A549 (cell line): ENCODE measurements at regions not wholly inside any gene's neighbourhood (a gene's known extent, or its start where the extent isn't known, plus 50 kb on each side); places are given as distances from the start of the nearest gene placed in this dataset.
"Not testable (repeated sequence)": the region's sequence is repeated elsewhere in the genome, so short reads cannot be mapped to it uniquely, and the experiment has no call there.

Source experiments
- ATAC-seq, 2 experiments: fragments of 200-7000 bp in 1 of 2; fragments of >200 bp in 1 of 2; cut with Nextera tagmentation in 1 of 2; cut with Tn5 transposase in 1 of 2; 3 replicates each; pipeline versions ENCODE4 v1.8.0 to v1.9.1; 2018 to 2020; ENCODE audit warnings: mild to moderate bottlenecking in 1 of 2, moderate library complexity in 1 of 2
- CTCF ChIA-PET: fragments of 300-600 bp; sonication (Branson Sonifier 250); formaldehyde crosslinking; extraction: SDS; loops from one replicate; lab custom pipeline; 2021; ENCODE audit warnings: antibody characterized with exemption, inconsistent platforms; lab: Yijun Ruan, JAX
- POLR2A ChIA-PET: fragments of 350-600 bp; formaldehyde crosslinking; extraction: SDS; loops from one replicate; lab custom pipeline; 2021; ENCODE audit warnings: antibody characterized with exemption, inconsistent platforms; lab: Yijun Ruan, JAX
- DNase-seq, 2 experiments: peaks; one replicate each; pipeline versions ENCODE4 v3.0.0 to v3.0.0-alpha.2; 2011 to 2016; ENCODE audit warnings: low read depth in 1 of 2, low spot score in 1 of 2
- FAIRE-seq: peaks from 2 replicates; lab custom pipeline; 2011; peaks lifted over from hg19 to GRCh38; lab: Jason Lieb, UNC
- H3K27ac ChIP-seq, 2 experiments: fragments of >200 bp; sonication (Bioruptor Twin); formaldehyde crosslinking; 3 replicates each; pipeline ENCODE4 v1.5.1; 2016 to 2017
- H3K4me1 ChIP-seq: fragments of >200 bp; sonication (Bioruptor Twin); formaldehyde crosslinking; 3 replicates; pipeline ENCODE4 v1.6.1; 2016
- H3K4me2 ChIP-seq: fragments of >200 bp; sonication (Bioruptor Twin); formaldehyde crosslinking; 3 replicates; pipeline ENCODE4 v1.6.1; 2016
- H3K4me3 ChIP-seq: fragments of >200 bp; sonication (Bioruptor Twin); formaldehyde crosslinking; 3 replicates; pipeline ENCODE4 v1.5.1; 2016
- H3K9me3 ChIP-seq: fragments of >200 bp; sonication (Bioruptor Twin); formaldehyde crosslinking; 3 replicates; pipeline ENCODE4 v1.6.1; 2016
- BHLHE40 ChIP-seq: IDR thresholded peaks from 2 replicates; pipeline ENCODE4 v1.6.1; 2012; ENCODE audit warnings: low read depth, low read length, inconsistent platforms
- CTCF ChIP-seq: fragments of >200 bp; sonication (Bioruptor Twin); formaldehyde crosslinking; IDR thresholded peaks from 3 replicates; pipeline ENCODE4 v1.5.1; 2016
- E2F6 ChIP-seq: IDR thresholded peaks from 2 replicates; pipeline ENCODE4 v1.6.1; 2012; ENCODE audit warnings: low read depth, borderline replicate concordance
- ESRRA ChIP-seq: fragments of 150-350 bp; IDR thresholded peaks from 2 replicates; pipeline ENCODE4 v1.6.1; 2014; ENCODE audit warnings: mild to moderate bottlenecking, low read length, borderline replicate concordance
- FOXS1 ChIP-seq: fragments of 250-450 bp; sonication (Bioruptor Pico); IDR thresholded peaks from 2 replicates; pipeline ENCODE4 v1.5.0; 2020; ENCODE audit warnings: mild to moderate bottlenecking, moderate library complexity
- GATA3 ChIP-seq: IDR thresholded peaks from 2 replicates; pipeline ENCODE4 v1.6.1; 2012; ENCODE audit warnings: borderline replicate concordance
- HOXA7 ChIP-seq: fragments of 250-450 bp; sonication (Bioruptor Pico); IDR thresholded peaks from 2 replicates; pipeline ENCODE4 v1.5.0; 2020; ENCODE audit warnings: mild to moderate bottlenecking, moderate library complexity
- JUN ChIP-seq, 2 experiments: fragments of >200 bp; sonication (Bioruptor Twin); formaldehyde crosslinking; IDR thresholded peaks; 2 replicates in 1 of 2; 3 replicates in 1 of 2; pipeline ENCODE4 v1.6.1; 2016 to 2017
- KDM1A ChIP-seq: fragments of 200-600 bp; sonication (generic); IDR thresholded peaks from 2 replicates; pipeline ENCODE4 v1.6.1; 2016; ENCODE audit warnings: low read depth, mild to moderate bottlenecking
- KDM5A ChIP-seq: fragments of 200-600 bp; sonication (generic); IDR thresholded peaks from 2 replicates; pipeline ENCODE4 v1.6.1; 2016; ENCODE audit warnings: antibody characterized with exemption, mild to moderate bottlenecking
- MAZ ChIP-seq: fragments of 150-350 bp; IDR thresholded peaks from 2 replicates; pipeline ENCODE4 v1.6.1; 2014; ENCODE audit warnings: antibody characterized with exemption, low read depth, low read length, borderline replicate concordance
- MYC ChIP-seq: IDR thresholded peaks from 2 replicates; pipeline ENCODE4 v1.6.1; 2012; ENCODE audit warnings: mild to moderate bottlenecking, inconsistent platforms, low read length, improper control_type of control experiment, borderline replicate concordance
- NFE2L2 ChIP-seq: fragments of 150-350 bp; conservative IDR thresholded peaks from 2 replicates; pipeline ENCODE4 v1.6.1; 2014; ENCODE audit warnings: low read length
- NPAS2 ChIP-seq: fragments of 250-450 bp; sonication (Bioruptor Pico); IDR thresholded peaks from 2 replicates; pipeline ENCODE4 v1.8.0; 2022; ENCODE audit warnings: mild to moderate bottlenecking, moderate library complexity, borderline replicate concordance
- NR3C1 ChIP-seq: fragments of >200 bp; sonication (Bioruptor Twin); formaldehyde crosslinking; IDR thresholded peaks from 3 replicates; pipeline ENCODE4 v1.6.1; 2017
- PBX3 ChIP-seq: IDR thresholded peaks from 2 replicates; pipeline ENCODE4 v1.6.1; 2012
- PHF8 ChIP-seq: fragments of 200-600 bp; sonication (generic); IDR thresholded peaks from 2 replicates; pipeline ENCODE4 v1.6.1; 2016; ENCODE audit warnings: low read depth, mild to moderate bottlenecking, antibody characterized with exemption, moderate library complexity, borderline replicate concordance
- RAD21 ChIP-seq, 2 experiments: fragments of >200 bp in 1 of 2; sonication (Bioruptor Twin) in 1 of 2; formaldehyde crosslinking in 1 of 2; IDR thresholded peaks in 1 of 2; conservative IDR thresholded peaks in 1 of 2; 2 replicates in 1 of 2; 3 replicates in 1 of 2; pipeline ENCODE4 v1.6.1; 2012 to 2018; ENCODE audit warnings: inconsistent platforms in 1 of 2
- RCOR1 ChIP-seq: fragments of 150-350 bp; IDR thresholded peaks from 2 replicates; pipeline ENCODE4 v1.6.1; 2014; ENCODE audit warnings: antibody characterized with exemption, low read length, low read depth
- RNF2 ChIP-seq: fragments of 200-600 bp; sonication (generic); IDR thresholded peaks from 2 replicates; pipeline ENCODE4 v1.6.1; 2016; ENCODE audit warnings: low read depth, mild to moderate bottlenecking, antibody characterized with exemption, moderate library complexity, borderline replicate concordance
- SREBF2 ChIP-seq: fragments of 450-650 bp; IDR thresholded peaks from 2 replicates; pipeline ENCODE4 v1.6.1; 2014; ENCODE audit warnings: mild to moderate bottlenecking, moderate library complexity
- TFCP2L1 ChIP-seq: fragments of 250-450 bp; sonication (Bioruptor Pico); IDR thresholded peaks from 2 replicates; pipeline ENCODE4 v1.5.0; 2021; ENCODE audit warnings: mild to moderate bottlenecking
- USF2 ChIP-seq: fragments of 450-650 bp; IDR thresholded peaks from 2 replicates; pipeline ENCODE4 v1.6.1; 2014; ENCODE audit warnings: antibody characterized with exemption
- ZC3H11A ChIP-seq: fragments of 450-650 bp; IDR thresholded peaks from 2 replicates; pipeline ENCODE4 v1.6.1; 2014; ENCODE audit warnings: antibody characterized with exemption, mild to moderate bottlenecking
- ZFP36 ChIP-seq: fragments of 450-650 bp; IDR thresholded peaks from 2 replicates; pipeline ENCODE4 v1.6.1; 2014; ENCODE audit warnings: borderline replicate concordance; ENCODE audit not compliant: partially characterized antibody
- ZNF302 ChIP-seq: fragments of 250-450 bp; sonication (Bioruptor Pico); IDR thresholded peaks from 2 replicates; pipeline ENCODE4 v1.9.0; 2021; ENCODE audit warnings: inconsistent platforms, mild to moderate bottlenecking, moderate library complexity
- WGBS: methylation state at CpG from one replicate; pipeline ENCODE4 v1.1.6; 2017; ENCODE audit errors: missing lambda C conversion rate; 5-methylcytosine and 5-hydroxymethylcytosine counted together

- H3K4me3 ChIP-seq, result no peak overlapping the region
- ATAC-seq (no peak), FAIRE-seq (no peak), DNase-seq (no peak)
- CTCF ChIA-PET, result interaction anchor here (0.5 kb wide), 1 partner anchor 338 kb away, joined by 3 read pairs; no protein-coding TSS in a partner anchor
- WGBS, result 47% methylated on average over 6 of the region's 7 CpGs
- no peaks in the 10 kb centered on the region for H3K9me3 ChIP-seq
- no peak overlapping the region for H3K27ac ChIP-seq
- POLR2A ChIA-PET, result no interaction called here
- no peak for TF ChIP-seq RCOR1
- TF ChIP-seq MYC, result no peak
- no peak for TF ChIP-seq CTCF
- no peak for TF ChIP-seq FOXS1 (CRISPR knock-in tag)
- TF ChIP-seq SREBF2, result no peak
- TF ChIP-seq JUN (IDR thresholded peaks at IDR 0.05), result no peak
- TF ChIP-seq PHF8, result no peak
- no peak for TF ChIP-seq PBX3
- no peak for TF ChIP-seq HOXA7
- no peak for TF ChIP-seq ZFP36
- TF ChIP-seq KDM5A, result no peak
- TF ChIP-seq E2F6, result no peak
- H3K4me1 ChIP-seq, result no peaks in the 10 kb centered on the region
- H3K4me2 ChIP-seq, result no peak overlapping the region
These were observed 134.8 kb downstream of the ADCYAP1 start for GRCh38 chr18:1039421-1039820.

GRCh38 chr18:1043039-1043438, 138.4 kb downstream of the ADCYAP1 start:
- DNase-seq, H3K4me3 ChIP-seq, H3K9me3 ChIP-seq, H3K4me1 ChIP-seq, CTCF ChIA-PET, H3K4me2 ChIP-seq, H3K27ac ChIP-seq, POLR2A ChIA-PET, FAIRE-seq, ATAC-seq: not testable (repeated sequence)
- 0% methylated on average over 2 of the region's 2 CpGs for whole genome bisulfite sequencing

- H3K4me1 ChIP-seq, result no peaks in the 10 kb centered on the region
- H3K27ac ChIP-seq, result no peak overlapping the region
- H3K4me2 ChIP-seq, result no peak overlapping the region
- POLR2A ChIA-PET, result no interaction called here
- FAIRE-seq, result no peak
- no peak overlapping the region for H3K4me3 ChIP-seq
- no peaks in the 10 kb centered on the region for H3K9me3 ChIP-seq
- 36% methylated on average over 4 of the region's 4 CpGs for WGBS
- TF ChIP-seq KDM5A, result no peak
- TF ChIP-seq ZNF302 (CRISPR knock-in tag), result no peak
- TF ChIP-seq RAD21 (conservative IDR thresholded peaks at IDR 0.05 in 1 of 2, IDR thresholded peaks at IDR 0.05 in 1 of 2), result no peak
- no peak for TF ChIP-seq NFE2L2
- no peak for TF ChIP-seq MAZ
- CTCF ChIA-PET, result no interaction called here
- ATAC-seq, result no peak
- no peak for DNase-seq
These were observed 141.0 kb downstream of the ADCYAP1 start for GRCh38 chr18:1045658-1046057.

GRCh38 chr18:1047406-1047805, 142.7 kb downstream of the ADCYAP1 start:
- no peak for DNase-seq
- H3K4me2 ChIP-seq, result no peak overlapping the region
- no peaks in the 10 kb centered on the region for H3K4me1 ChIP-seq
- TF ChIP-seq ZC3H11A (no peak), ESRRA (no peak), NPAS2 (CRISPR knock-in tag) (no peak), NFE2L2 (no peak), USF2 (no peak), KDM1A (no peak), ZNF302 (CRISPR knock-in tag) (no peak), PBX3 (no peak), GATA3 (no peak), MAZ (no peak), RNF2 (no peak), TFCP2L1 (CRISPR knock-in tag) (no peak), RAD21 (conservative IDR thresholded peaks at IDR 0.05 in 1 of 2, IDR thresholded peaks at IDR 0.05 in 1 of 2) (no peak), BHLHE40 (no peak), HOXA7 (no peak), NR3C1 (no peak)
- TF ChIP-seq, all 56 proteins: peak for 0
- Histone ChIP-seq H3K9me3 (no peaks in the 10 kb centered on the region), H3K27ac (no peak overlapping the region), H3K4me3 (no peak overlapping the region)
- WGBS, result 33% methylated on average over 5 of the region's 5 CpGs
- FAIRE-seq (no peak), ATAC-seq (no peak)
- ChIA-PET POLR2A (no interaction called here), CTCF (no interaction called here)
